Stimulated activated CD4-positive, alpha-beta T cell treated with anti-CD3 and anti-CD28 coated beads, Interleukin-4, amount 100 ng/mL, for 4 hours (primary cell): ENCODE measurements at regions not wholly inside any gene's neighbourhood (a gene's known extent, or its start where the extent isn't known, plus 50 kb on each side); places are given as distances from the start of the nearest gene placed in this dataset.
"Not testable (repeated sequence)": the region's sequence is repeated elsewhere in the genome, so short reads cannot be mapped to it uniquely, and the experiment has no call there.

Source experiments
- DNase-seq, 2 experiments: peaks; one replicate each; pipeline ENCODE4 v3.0.0-alpha.2; 2020

- DNase-seq: no peak
Observed at GRCh38 chr13:91024157-91024792, 323.2 kb upstream of the MIR17HG start.

DNA sequence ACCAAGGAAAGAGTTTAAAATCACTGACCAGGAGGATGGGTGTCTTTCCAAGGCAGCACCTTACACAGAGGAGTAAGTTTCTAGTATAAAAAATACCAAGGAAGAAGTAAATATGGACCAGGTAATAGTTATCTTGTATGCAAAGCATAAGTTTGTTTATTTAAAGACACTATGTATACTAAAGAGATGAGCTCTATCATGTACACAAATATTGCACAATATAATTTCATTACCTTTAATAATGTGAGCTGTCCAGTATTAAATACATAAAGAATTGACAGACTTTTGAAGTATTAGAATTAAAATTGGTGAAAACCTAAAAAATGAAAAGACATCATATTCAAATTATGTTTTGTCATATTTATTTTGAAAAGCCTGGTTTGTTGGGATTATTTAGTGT is 322.0 kb upstream of the MIR17HG start:
- DNase-seq: no peak

GRCh38 chr13:91031508-91031907 is 316.0 kb upstream of the MIR17HG start:
- no peak for DNase-seq

DNA sequence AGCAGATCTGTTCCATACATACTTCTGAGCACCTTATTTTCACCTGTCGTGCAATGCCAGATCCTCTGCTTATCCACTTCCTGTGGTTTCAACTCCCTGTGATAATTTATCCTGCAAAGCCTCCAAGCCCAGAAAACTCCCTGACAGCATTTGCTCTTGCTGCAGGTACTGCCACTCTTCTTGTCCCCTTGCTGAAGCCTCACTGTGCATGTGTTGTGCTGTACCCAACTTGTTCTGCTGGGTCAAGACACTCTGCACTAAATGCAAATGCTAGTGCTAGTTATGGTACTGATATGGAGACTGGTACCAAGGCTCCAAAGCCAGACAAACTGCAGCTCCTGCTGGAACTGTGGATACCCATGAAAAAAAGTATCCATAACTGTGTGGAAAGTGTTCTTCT is 315.4 kb upstream of the MIR17HG start:
- DNase-seq: no peak

DNA sequence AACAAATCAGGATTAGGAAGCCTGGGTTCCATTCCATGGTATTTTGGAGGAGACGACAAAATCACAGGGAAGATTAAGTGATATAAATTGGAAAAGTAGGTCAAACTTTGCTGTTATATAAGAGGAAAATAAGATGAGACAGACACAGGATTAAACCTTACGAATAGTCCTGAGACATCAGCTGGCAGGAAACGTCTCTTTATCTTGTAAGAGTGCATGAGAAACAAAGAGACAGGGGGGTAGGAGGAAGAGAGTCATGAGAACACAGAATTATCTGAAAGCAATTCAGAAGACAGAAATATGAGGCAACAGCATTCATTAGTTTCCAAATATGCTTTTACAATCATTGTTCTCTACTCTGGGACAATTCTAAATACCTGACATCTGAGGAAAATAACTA is 310.6 kb upstream of the MIR17HG start:
- DNase-seq: no peak

DNA sequence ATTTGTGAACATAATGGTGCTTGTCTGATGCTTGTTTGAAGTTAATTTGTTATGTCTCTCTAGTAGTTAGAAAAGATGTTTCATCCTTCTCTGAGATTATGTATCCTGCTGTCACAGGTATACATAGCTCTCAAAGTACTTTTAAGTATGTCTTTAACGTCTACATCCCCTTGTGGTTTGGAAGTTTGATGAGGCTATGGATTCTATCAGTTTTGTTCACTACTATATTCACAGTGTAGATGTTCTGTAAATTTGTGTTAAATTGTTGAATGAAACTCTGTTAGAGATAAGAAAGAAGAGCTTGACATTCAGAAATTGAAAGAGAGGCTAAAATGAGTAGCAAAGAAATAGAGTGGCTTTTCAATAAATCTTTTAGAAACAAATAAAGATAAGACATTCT is 304.6 kb upstream of the MIR17HG start:
- DNase-seq: no peak

DNA sequence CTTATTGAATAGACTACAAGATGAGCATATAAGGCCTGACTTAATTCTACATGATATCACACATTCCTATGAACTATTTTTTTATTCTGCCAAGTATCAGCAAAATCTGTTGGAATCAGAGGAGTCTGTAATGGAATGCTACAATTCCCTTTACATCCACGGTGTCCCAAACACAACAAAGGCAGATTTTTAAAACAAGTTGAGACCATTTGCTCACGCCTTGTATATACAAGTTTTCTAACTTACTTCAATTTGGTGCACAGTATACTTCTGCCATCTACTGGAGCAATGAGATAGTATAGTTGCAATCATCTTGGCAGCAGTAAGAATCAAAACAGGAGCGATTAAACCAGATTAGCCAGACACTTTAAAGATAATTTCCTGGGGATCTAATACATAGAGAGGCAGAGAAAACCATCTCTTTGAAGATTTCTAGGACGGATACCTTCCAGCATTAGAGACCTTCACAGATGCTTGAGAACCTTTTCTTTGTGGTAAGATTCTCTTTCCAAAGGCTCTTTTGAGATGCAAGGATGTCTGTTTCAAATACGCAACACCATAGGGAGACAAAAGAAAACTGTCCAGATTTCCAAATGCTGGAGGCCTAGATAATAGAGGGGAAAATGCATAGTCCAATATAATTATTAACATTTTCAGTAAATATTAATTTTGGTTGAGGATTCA is 302.0 kb upstream of the MIR17HG start:
- no peak for DNase-seq

DNA sequence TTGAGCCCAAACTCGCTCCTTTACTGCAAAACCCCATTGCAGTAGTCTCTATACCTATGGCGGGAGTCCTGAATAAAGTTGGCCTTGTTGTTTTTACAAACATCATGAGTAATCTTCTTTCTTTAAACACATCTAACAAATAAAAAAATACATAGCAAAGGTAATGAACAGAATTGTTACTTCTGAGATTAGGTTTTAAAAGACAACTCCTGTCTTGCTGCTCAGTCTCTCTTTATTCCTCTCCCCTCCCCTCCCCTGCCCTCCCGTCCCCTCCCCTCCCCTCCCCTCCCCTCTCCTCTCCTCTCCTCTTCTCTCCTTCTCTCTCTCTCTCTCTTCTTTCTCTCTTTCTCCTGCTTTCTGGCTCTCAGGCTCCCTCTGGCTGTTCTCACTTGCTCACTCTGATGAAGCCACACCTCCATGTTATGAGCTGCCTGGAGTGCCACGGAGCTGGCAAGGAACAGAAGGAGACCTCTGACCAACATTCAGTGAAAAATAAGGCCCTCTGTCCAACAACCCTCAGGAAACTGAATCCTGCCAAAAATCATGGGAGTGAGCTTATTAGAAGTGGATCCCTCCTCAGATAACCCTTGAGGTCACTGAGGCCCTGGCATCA is 300.7 kb upstream of the MIR17HG start:
- DNase-seq: no peak

GRCh38 chr13:91050970-91051369 is 296.5 kb upstream of the MIR17HG start:
- DNase-seq: no peak

GRCh38 chr13:91052876-91053275 is 294.6 kb upstream of the MIR17HG start:
- no peak for DNase-seq

DNA sequence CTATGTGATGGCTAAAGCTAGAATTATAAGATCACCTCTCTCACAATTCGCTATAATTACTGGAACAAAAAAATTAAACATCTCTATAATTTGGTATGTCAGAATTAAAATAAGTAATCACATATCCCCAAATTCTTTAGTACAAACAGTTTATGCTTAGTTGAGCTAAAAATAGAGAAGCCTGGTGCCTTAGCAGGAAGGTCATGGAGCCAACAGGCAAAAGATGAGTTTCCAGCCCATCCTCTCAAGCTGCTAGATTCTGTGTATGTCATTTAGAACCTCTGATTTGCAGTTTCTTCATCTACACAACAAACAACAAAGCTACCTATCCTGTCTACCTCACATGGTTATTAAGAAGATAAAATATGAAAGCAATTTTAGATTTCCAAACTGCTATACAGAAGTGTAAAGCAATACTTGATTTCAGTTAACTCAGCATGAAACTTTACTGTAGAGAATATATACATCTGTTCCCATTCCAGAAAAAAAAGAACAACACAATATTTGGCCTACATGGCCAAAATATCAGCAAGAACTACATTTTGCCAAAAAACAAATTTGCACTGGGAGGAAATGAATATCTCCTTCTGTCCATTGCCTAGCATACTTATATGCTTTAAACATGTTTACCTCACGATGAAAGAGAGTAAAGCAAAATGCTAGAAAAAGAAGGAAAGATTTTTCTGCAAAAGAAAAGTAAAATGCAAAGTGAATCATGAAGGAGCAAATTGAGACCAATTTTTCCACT is 294.0 kb upstream of the MIR17HG start:
- no peak for DNase-seq

DNA sequence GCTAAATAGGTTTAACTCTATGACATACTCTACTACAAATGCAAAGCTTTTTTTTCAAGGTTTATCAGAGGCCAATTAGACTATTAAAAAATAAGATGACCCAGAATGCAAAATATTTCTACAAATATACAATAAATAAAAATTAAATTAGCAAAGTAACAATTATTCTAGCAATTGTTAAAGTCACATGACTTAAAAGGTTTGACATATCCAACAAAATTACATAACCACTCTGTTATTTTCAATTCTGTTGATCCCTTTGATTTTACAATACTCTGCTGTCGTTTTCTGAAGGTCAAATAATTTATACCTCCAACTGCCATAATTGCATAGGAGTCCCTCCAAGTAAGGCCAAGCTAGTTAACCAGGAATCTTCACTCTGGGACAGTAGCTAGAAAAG is 292.6 kb upstream of the MIR17HG start:
- no peak for DNase-seq

GRCh38 chr13:91056746-91057145 is 290.7 kb upstream of the MIR17HG start:
- DNase-seq: no peak

- DNase-seq: not testable (repeated sequence)
Observed at GRCh38 chr13:91057507-91057906, 290.0 kb upstream of the MIR17HG start.

DNA sequence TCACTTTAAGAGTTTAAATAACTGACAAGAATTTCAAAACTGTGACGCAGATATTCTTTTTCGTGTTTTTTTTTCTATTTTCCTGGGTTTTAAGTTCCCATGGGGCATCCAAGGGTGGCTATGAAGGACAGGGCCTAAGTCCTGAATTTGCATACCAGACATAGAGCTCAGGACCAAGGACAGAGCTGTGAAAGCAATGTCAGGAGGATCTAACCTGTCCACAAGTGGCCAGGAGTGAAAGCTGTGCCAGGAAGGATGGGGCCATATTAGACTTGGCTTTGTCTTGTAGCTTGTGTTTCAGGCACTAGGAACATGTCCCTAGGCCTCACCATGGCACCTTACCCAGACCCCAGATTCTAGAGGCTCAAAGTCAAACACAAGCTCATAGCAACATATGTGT is 289.4 kb upstream of the MIR17HG start:
- no peak for DNase-seq

- DNase-seq: no peak
Observed at GRCh38 chr13:91058919-91059318, 288.6 kb upstream of the MIR17HG start.

GRCh38 chr13:91066745-91067144 is 280.7 kb upstream of the MIR17HG start:
- DNase-seq: no peak

DNA sequence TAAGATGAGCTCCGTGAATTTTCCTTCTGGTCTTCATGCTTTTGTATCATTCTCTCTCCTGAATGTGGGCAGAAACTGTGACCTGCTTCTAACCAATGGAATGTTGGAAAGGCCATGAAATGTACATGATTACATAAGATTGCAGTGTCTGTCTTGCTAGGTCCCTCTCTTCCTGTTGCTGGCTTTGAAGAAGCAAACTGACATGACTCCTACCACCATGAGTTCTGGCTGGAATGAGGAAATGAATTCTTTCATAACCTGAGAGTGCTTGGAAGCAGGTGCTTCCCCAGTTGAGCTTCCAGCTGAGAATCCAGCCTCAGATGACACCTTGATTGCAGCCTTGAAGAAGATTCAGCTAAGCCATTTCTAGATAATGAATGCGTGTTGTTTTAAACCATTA is 275.0 kb upstream of the MIR17HG start:
- no peak for DNase-seq

- no peak for DNase-seq
Observed at GRCh38 chr13:91074091-91074490, 273.4 kb upstream of the MIR17HG start.

GRCh38 chr13:91076830-91077229 is 270.7 kb upstream of the MIR17HG start:
- no peak for DNase-seq

- DNase-seq: no peak
Observed at GRCh38 chr13:91078093-91078679, 269.3 kb upstream of the MIR17HG start.

DNA sequence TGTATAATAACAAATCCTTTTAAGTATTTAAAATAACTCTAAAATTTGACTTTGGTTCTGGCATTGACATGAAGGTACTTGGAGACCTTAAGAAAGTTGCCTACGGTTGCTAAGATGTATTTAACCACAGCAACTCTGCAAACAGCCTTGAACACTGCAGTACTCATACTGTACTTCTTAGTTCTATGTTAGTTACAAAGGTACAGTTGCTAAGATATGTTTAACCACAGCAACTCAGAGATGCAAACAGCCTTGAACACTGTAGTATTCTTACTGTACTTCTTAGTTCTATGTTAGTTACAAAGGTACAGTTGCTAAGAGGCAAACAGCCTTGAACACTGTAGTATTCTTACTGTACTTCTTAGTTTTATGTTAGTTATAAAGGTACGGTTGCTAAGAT is 268.3 kb upstream of the MIR17HG start:
- DNase-seq: no peak

GRCh38 chr13:91085127-91085526 is 262.4 kb upstream of the MIR17HG start:
- DNase-seq: no peak
